ENCODE measurements at regions not wholly inside any gene's neighbourhood (a gene's known extent, or its start where the extent isn't known, plus 50 kb on each side); places are given as distances from the start of the nearest gene placed in this dataset.

GRCh38 chr1:59169703-59170102, 127.2 kb upstream of the FGGY start:
- H3K27ac Mint-ChIP-seq (ENCODE audit: unreplicated experiment), result no peak overlapping the region
- H3K4me3 Mint-ChIP-seq (ENCODE audit: unreplicated experiment), result no peak overlapping the region
- TF ChIP-seq EZH2 (IDR thresholded peaks at IDR 0.05; ENCODE audit: insufficient read depth, low read length) (no peak), CTCF (IDR thresholded peaks at IDR 0.05; ENCODE audit: insufficient read depth, low read depth, low read length) (no peak)
- Histone ChIP-seq H3K4me1 (ENCODE audit: insufficient read depth, low read length) (peaks cover 8% of the 10 kb centered on the region), H3K4me2 (ENCODE audit: low read length) (no peak overlapping the region), H3K27ac (ENCODE audit: low read depth, low read length) (no peak overlapping the region), H3K27me3 (ENCODE audit: insufficient read depth, low read length) (no peaks in the 10 kb centered on the region), H3K4me3 (ENCODE audit: insufficient read depth, low read depth, low read length) (no peak overlapping the region), H3K36me3 (ENCODE audit: insufficient read depth, low read length) (no peaks in the 10 kb centered on the region), H3K9ac (ENCODE audit: low read length) (no peak overlapping the region), H4K20me1 (ENCODE audit: insufficient read depth, low read length) (no peaks in the 10 kb centered on the region), H3K9me3 (ENCODE audit: insufficient read depth, low read depth, low read length) (no peaks in the 10 kb centered on the region), H3K79me2 (ENCODE audit: insufficient read depth, low read length) (no peaks in the 10 kb centered on the region), H2AFZ (ENCODE audit: low read depth, low read length) (no peak overlapping the region)
- no peaks in the 10 kb centered on the region for H3K36me3 Mint-ChIP-seq (ENCODE audit: low read depth, unreplicated experiment)
- DNase-seq (ENCODE audit: low read depth), result no peak
- no peaks in the 10 kb centered on the region for H3K27me3 Mint-ChIP-seq (ENCODE audit: low read depth, unreplicated experiment)
- H3K9me3 Mint-ChIP-seq (ENCODE audit: unreplicated experiment), result peaks cover 2% of the 10 kb centered on the region
- peaks cover 10% of the 10 kb centered on the region for H3K4me1 Mint-ChIP-seq (ENCODE audit: low read depth, unreplicated experiment)
- FAIRE-seq, result no peak

GRCh38 chr1:59170659-59171058, 126.2 kb upstream of the FGGY start:
- no peaks in the 10 kb centered on the region for H3K36me3 Mint-ChIP-seq (ENCODE audit: low read depth, unreplicated experiment)
- Histone ChIP-seq H3K79me2 (ENCODE audit: insufficient read depth, low read length) (no peaks in the 10 kb centered on the region), H3K4me3 (ENCODE audit: insufficient read depth, low read depth, low read length) (no peak overlapping the region), H3K27ac (ENCODE audit: low read depth, low read length) (no peak overlapping the region), H3K4me2 (ENCODE audit: low read length) (no peak overlapping the region), H2AFZ (ENCODE audit: low read depth, low read length) (no peak overlapping the region), H3K9me3 (ENCODE audit: insufficient read depth, low read depth, low read length) (no peaks in the 10 kb centered on the region), H3K36me3 (ENCODE audit: insufficient read depth, low read length) (no peaks in the 10 kb centered on the region), H3K27me3 (ENCODE audit: insufficient read depth, low read length) (no peaks in the 10 kb centered on the region), H3K9ac (ENCODE audit: low read length) (no peak overlapping the region), H4K20me1 (ENCODE audit: insufficient read depth, low read length) (no peaks in the 10 kb centered on the region), H3K4me1 (ENCODE audit: insufficient read depth, low read length) (peaks cover 8% of the 10 kb centered on the region)
- H3K4me3 Mint-ChIP-seq (ENCODE audit: unreplicated experiment), result no peak overlapping the region
- TF ChIP-seq EZH2 (IDR thresholded peaks at IDR 0.05; ENCODE audit: insufficient read depth, low read length) (no peak), CTCF (IDR thresholded peaks at IDR 0.05; ENCODE audit: insufficient read depth, low read depth, low read length) (no peak)
- peaks cover 10% of the 10 kb centered on the region for H3K4me1 Mint-ChIP-seq (ENCODE audit: low read depth, unreplicated experiment)
- H3K27ac Mint-ChIP-seq (ENCODE audit: unreplicated experiment), result no peak overlapping the region
- FAIRE-seq (no peak), DNase-seq (ENCODE audit: low read depth) (no peak)
- H3K9me3 Mint-ChIP-seq (ENCODE audit: unreplicated experiment), result peaks cover 2% of the 10 kb centered on the region
- H3K27me3 Mint-ChIP-seq (ENCODE audit: low read depth, unreplicated experiment), result no peaks in the 10 kb centered on the region

- H2AFZ ChIP-seq (ENCODE audit: low read depth, low read length), result no peak overlapping the region
- H3K4me1 Mint-ChIP-seq (ENCODE audit: low read depth, unreplicated experiment), result peaks cover 10% of the 10 kb centered on the region
- H3K9me3 Mint-ChIP-seq (ENCODE audit: unreplicated experiment), result peaks cover 2% of the 10 kb centered on the region
- no peaks in the 10 kb centered on the region for H3K79me2 ChIP-seq (ENCODE audit: insufficient read depth, low read length)
- no peaks in the 10 kb centered on the region for H3K27me3 ChIP-seq (ENCODE audit: insufficient read depth, low read length)
- H4K20me1 ChIP-seq (ENCODE audit: insufficient read depth, low read length), result no peaks in the 10 kb centered on the region
- H3K36me3 ChIP-seq (ENCODE audit: insufficient read depth, low read length), result no peaks in the 10 kb centered on the region
- H3K9me3 ChIP-seq (ENCODE audit: insufficient read depth, low read depth, low read length), result no peaks in the 10 kb centered on the region
- no peak overlapping the region for H3K27ac ChIP-seq (ENCODE audit: low read depth, low read length)
- peaks cover 8% of the 10 kb centered on the region for H3K4me1 ChIP-seq (ENCODE audit: insufficient read depth, low read length)
- no peak for DNase-seq (ENCODE audit: low read depth)
- FAIRE-seq, result no peak
- H3K27ac Mint-ChIP-seq (ENCODE audit: unreplicated experiment), result no peak overlapping the region
- no peak overlapping the region for H3K4me3 Mint-ChIP-seq (ENCODE audit: unreplicated experiment)
- no peak overlapping the region for H3K9ac ChIP-seq (ENCODE audit: low read length)
- no peak overlapping the region for H3K4me3 ChIP-seq (ENCODE audit: insufficient read depth, low read depth, low read length)
- TF ChIP-seq CTCF (IDR thresholded peaks at IDR 0.05; ENCODE audit: insufficient read depth, low read depth, low read length) (no peak), EZH2 (IDR thresholded peaks at IDR 0.05; ENCODE audit: insufficient read depth, low read length) (no peak)
- no peaks in the 10 kb centered on the region for H3K36me3 Mint-ChIP-seq (ENCODE audit: low read depth, unreplicated experiment)
- H3K27me3 Mint-ChIP-seq (ENCODE audit: low read depth, unreplicated experiment), result no peaks in the 10 kb centered on the region
- no peak overlapping the region for H3K4me2 ChIP-seq (ENCODE audit: low read length)
These were observed 125.1 kb upstream of the FGGY start for GRCh38 chr1:59171788-59172187.

Measured in astrocyte (in vitro differentiated cells and primary cell).